HG02840 (cell line): ENCODE measurements at regions not wholly inside any gene's neighbourhood (a gene's known extent, or its start where the extent isn't known, plus 50 kb on each side); places are given as distances from the start of the nearest gene placed in this dataset.
"Not testable (repeated sequence)": the region's sequence is repeated elsewhere in the genome, so short reads cannot be mapped to it uniquely, and the experiment has no call there.

Experiments
- ATAC-seq: cut with Tn5 transposase; IDR thresholded peaks from one replicate; pipeline ENCODE4 v1.9.1; 2021; ENCODE audit warnings: mild to moderate bottlenecking, moderate library complexity, moderate number of reproducible peaks; ENCODE audit not compliant: unreplicated experiment, low FRiP score

DNA sequence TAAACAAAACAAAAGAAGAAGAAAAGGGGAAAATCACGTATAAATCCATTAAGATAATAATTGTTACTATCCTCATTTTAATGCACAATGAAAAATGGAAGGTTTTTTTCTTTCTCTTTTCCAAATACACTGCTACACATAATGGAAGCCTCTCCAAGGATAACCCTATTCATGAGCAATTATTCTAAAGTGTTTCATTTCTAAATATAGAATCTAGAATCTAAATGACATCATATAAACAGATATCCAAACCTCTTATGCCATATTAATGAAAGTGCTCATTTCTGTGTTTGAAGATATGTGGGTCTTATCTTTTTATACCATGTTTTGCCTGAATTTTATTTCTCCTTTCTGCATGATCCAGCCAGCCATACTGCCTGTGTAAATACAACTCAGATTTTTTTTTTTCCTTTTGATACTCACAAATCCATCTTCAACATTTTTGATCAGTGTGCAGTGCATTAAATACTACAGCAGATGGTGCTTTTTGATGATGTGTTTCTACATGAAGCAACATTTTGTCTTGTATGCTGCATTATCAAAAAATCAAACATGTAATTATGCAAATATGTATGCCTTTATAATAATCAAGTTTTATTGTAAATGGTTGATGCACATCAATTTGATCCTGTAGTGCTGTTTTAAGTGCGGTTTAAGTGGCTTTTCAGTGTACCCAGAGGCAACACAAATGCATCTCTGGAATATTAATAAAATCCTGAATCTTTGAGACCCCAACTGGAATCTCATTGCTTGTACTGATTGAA, 625.6 kb upstream of the PTBP2 start:
- no peak for ATAC-seq

DNA sequence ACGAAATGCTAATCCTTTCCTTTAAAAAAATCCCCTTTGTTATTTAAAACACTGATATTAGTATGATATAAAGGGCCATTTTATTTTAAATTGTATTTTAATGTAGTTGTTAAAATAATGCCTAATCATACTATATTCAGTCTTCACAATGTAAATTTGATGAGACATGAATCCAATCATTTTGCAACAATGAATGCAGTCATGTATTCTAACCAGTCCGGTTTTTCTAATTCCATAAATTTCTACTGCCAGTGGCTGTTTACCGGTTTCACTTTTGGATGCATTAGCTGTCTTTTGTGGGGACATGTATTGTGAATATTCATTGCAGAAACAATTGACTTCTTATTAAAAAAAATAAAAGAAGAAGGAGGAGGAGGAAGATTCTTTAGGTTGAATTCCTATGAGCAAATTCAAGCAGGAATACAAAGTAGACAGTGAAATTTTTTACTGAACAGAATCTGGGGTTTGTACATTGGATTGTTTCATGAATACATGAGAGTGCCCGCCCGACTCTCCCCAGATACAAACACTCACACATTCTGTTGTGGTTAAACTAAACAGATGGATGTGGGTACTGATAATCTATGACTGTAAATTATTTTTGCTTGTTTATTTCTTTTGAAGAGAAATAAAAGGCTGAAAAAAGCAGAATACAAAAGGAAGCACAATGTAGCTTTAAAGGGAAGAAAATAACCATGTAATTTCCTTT, 624.8 kb upstream of the PTBP2 start:
- no peak for ATAC-seq

DNA sequence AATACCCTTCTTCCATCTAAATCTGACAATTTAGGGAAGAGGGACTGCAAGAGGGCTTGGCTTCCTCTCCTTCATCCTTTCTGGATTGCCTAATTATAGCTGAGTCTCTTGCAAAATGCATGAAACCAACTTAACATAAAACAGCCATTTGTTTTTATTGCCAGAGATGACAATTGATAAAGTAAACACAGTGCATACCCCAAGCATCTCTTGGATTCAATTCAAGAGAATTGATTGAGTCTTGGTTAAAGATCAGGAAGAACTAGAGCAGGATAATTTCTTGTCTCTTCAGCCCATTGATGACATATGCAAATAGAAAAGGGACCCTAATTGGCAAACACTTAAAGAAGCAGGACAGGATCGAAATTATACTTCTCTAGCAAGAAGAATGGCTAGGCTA, 617.1 kb upstream of the PTBP2 start:
- no peak for ATAC-seq

DNA sequence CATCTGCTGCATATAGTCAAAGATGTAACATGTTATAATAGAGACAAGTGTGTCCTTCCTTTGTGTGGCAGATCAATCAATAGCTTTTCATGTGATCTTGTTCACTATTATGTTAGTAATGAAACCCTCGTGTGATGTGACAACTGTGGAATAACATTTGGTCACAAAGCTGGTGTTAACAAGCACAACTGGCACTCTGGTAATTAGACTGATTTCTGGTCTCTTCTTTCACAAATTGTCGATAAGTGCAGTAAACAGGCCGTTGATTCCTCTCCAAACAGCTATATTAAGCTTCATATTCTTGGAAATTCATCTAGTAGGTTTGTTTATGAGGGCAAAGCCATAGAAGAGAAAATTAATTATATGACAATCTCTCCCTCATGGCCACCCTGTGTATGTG, 616.7 kb upstream of the PTBP2 start:
- no peak for ATAC-seq

DNA sequence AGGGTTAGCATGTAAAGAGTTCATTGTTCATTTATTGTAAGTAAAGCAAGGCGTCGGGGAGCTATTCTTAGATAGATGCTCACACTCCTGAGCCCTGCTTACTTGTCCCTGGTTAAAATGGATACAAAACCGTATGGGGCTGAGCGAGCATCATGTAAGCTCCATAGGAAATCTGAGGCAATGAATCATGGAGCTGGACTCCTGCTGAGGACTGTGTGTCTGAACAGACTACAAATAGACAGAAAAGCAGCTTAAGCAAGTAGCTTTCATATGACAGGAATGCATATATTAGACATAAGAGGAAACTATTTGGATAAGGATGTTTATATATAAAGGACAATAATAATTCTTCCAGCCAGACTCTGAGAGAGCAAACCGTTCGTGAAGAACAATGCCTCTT, 604.9 kb upstream of the PTBP2 start:
- no peak for ATAC-seq

DNA sequence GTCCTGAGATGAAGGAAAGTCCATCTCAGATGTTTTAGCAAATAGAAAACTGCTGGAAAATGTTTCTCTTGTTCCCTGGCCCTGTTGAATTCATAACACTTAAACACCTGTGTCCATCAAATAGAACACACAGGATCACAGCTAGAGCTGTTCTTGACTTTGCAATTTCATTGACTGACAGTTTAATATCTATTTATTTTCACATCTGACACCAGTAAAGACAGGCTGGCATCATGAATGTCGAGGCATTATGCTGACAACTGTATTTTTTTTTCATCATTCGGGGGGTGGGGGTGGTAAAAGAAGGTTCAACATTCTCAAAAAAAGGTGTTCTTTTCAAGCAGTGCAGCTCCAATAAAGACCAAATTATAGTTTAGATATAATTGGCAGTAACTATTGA, 591.2 kb upstream of the PTBP2 start:
- no peak for ATAC-seq

DNA sequence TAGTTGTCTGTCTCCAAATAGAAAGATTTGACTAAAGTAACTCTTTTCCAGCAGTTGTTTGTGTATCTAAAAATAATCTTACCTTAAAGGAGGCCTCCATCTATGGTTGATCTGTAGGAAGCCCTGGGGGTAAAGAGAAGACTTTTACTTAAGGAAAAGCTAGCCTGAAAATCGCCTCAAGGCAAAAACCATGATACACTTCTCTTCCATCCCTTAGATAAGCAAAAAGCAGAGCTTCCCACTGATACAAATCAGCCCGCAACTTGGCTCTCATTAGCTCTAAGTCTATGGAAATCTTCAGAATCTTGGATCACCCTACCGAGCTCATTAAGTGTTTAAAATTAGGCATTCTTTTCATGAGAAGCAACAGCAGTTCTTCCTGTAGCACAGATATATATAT, 576.9 kb upstream of the PTBP2 start:
- no peak for ATAC-seq

DNA sequence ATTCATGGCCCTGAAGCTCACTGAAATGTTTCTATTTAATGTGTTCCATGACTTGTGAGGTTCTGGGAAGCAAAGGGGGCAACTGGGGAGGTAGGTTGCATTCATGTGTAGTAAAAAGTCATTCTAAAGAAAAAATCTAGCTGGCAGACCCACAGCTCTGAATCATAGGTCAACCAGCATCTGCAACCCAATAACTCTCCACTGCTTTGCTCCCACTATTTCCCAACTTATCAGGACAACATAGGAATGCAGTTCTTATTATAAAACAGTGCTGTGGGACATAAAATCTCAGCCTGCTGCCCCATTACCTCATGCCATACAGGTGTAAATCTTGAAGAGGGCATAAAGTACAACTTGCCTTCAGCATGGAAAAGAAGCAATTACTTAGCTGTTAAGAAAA, 576.1 kb upstream of the PTBP2 start:
- ATAC-seq, result no peak

DNA sequence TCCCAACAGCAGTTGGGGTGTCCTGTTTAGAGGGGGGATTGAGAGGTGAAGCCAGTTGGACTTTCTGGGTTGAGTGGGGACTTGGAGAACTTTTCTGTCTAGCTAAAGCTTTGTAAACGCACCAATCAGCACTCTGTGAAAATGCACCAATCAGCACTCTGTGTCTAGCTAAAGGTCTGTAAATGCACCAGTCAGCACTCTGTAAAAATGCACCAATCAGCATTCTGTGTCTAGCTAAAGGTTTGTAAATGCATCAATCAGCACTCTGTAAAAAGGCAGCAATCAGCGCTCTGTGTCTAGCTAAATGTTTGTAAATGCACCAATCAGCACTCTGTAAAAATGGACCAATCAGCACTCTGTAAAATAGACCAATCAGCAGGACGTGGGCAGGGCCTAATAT, 568.6 kb upstream of the PTBP2 start:
- ATAC-seq, result not testable (repeated sequence)

DNA sequence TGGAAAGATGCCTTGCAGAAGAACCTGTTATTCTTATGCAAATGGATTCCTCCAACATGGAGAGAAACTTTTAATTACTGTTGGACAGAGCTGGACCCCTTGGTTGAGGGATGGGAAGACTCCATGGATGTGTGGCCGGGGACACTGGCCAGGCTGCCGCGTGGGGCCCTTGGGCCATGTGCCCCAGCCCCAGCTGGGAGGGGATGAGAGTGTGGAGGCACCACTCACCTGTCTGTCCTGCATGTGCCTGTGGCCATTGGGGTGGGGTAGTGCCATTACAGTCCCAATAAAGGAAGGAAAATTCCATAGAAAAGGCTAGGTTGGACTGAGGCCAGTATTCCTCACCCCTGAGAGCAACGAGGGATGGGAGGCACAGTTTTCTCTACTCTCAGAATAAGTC, 564.5 kb upstream of the PTBP2 start:
- ATAC-seq, result no peak

DNA sequence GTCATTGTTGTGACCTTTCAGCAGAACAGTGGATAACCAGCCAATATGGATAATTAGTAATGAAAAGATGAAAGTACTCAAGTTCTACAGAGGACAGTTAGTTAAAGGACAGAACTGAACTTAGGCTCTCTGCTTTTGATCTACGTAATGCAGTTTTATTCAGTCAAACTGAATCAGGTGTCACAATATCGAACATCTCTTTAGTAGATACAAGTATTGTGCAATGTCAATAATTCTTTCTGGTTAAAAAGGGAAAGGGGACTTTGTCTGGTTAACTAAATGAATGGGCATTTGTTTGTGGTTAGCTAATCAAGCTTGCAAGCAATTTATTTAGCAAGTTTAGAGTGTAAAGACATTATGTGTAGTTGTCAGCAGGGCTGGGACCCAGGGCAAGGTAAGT, 562.2 kb upstream of the PTBP2 start:
- no peak for ATAC-seq

DNA sequence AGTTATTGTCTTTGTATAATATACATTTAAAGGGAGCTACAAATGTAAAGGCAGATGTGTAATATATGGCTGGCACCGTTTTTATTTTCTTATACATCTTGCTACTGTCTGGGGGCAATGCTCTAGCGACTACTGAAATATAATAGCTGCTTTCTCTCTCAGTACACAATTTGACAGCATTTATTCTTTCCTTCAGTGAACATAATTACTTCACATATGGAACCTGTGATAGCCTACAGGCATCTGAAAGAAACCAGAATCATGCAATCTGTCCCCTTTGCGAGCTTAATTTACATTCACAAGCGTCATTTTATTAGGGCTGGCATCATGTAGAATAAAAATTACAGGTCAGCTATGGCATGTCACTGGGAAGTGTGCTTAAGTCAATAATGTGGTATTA, 557.5 kb upstream of the PTBP2 start:
- no peak for ATAC-seq

DNA sequence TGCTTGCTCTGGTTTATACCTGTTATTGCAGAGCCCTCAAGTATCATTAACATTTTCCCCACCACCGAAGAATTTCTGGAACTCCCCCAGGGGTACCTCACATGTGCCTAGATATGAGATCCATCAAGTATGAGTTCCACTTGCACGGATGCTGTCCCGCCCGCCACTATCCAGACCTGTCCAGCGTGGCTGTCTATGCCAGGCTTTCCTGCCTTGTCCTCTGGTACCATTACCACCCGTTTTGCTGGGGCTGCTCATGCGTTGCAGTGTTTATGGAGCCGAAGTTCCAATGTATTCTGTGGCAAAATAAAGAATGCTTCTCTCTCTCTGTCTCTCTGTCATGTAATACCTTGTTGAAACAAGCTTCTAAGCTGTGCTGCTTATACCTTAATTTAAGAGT, 543.5 kb upstream of the PTBP2 start:
- no peak for ATAC-seq

DNA sequence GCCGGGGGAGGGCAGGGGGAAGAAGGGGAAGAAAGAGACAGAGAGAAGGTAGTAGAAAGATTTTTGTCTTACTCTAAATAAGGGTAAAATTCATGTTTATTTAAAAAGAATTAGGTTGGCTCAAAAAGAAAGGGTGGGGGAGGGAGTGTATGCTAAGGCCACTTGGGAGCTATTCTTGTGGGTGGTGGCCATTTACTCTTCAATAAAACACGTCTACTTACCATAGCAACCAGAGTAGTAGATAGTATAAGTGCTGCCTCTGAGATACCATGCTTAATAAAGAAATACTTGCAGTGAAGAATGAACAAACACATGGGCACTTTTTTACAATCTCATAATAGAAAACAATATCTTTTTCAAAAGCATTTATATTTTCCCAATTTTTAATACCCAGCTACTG, 538.1 kb upstream of the PTBP2 start:
- ATAC-seq, result no peak

DNA sequence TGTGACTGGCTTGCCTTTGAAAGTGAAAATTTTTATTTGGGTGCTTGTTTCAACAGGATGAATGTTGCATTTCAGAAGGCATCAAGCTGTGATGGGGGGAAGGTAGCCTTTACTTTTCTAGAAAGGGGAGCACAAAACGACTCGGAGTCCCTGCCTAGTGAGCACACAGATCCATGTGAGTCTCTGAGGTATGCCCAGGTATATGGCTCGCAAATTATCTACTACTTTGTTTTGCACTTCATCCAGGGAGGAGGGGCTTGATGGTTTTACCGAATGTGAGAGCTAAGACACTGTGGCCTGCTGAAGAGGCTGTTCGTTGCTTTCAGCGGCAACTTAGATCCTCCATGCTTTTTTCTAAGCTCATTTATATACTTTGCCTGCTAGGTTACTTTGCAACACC, 537.7 kb upstream of the PTBP2 start:
- no peak for ATAC-seq

DNA sequence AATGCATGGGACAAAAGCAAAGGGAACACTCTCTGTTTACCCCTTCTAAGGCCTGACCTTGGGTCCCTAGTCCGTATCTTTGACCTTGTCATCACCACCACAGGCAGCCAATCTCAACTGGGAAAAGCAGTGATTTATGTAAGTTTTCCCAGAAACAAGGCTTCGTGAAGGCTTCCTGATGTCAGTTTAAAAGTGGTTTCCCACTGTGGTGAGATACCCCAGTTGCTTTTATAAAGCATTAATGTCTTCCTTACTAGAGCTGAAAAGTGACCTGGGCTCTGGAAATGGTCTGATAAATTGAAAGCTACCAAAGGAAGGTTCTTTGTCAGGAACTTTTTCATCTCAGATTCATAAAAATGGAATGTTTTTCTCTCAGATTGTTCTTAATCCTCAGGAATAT, 536.4 kb upstream of the PTBP2 start:
- no peak for ATAC-seq

DNA sequence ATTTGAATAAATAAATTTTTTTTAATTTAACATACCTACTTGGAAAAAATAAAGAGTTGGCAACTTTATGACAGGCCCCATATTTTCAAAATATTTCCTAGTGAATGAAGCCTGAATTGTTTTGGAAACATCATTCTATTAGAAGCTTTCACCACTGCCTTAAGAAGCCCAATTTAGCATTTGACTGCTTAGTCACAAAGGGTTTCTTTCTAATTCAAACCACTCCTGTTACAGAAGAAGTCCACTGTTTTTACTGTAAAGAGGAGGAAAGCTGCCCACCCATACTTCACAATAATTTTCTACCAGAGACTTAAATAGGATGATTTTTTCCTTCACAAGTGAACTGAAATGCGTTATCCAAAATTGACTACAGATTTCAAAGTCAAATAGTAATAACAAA, 534.6 kb upstream of the PTBP2 start:
- no peak for ATAC-seq

DNA sequence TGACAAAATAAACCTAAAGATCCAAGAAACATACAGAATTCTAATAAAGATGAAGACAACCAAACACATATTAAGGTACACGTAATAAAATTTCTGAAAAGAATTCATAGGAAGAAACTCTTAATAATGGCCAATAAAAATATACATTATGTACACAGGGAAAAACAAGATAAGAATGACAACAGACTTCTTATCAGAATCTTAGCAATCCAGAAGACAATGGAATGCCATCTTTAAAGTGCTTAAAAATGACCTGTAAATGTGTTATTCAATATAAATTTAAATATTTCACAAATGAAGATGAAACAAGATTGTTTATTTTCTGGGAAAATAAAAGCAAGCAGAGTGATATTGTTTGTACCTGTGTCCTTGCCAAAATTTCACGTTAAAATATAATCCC, 530.4 kb upstream of the PTBP2 start:
- ATAC-seq, result no peak

DNA sequence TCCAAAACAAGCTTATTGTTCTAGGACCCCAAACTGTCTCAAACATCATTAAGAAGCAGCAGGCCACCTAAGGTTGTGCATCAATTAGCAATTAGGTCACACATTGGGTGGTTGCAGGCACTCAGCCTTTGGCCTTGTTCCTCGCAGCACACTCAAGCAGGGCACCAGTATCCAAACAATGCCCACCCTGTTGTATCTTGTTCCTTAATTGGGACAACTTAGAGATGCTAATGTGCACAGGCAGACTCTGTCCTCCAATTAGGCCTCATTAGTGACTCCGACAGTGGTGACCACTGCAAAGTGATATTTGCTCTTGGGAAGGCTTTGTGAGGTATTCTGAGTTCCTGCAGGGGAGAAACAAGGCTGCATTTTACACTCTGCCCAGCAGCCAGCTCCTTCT, 515.1 kb upstream of the PTBP2 start:
- no peak for ATAC-seq

DNA sequence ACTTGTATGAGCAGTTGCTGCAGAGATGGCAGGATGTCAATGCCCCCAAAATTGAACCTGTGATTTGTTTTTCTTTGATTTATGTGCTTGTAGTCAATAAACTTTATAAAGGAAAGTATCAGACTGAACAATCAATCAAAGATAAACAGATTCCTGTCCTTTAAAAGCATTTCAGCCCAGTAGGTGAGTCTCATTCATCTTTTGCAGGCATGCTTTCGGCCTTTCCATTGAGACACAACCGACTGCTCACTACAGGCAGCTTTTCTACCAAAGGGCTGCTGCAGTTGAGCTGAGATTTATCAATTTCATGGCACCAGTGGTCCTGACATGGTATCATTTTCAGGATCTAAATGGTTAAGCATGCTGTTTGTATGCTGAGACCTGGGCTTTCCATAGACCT, 513.6 kb upstream of the PTBP2 start:
- no peak for ATAC-seq

DNA sequence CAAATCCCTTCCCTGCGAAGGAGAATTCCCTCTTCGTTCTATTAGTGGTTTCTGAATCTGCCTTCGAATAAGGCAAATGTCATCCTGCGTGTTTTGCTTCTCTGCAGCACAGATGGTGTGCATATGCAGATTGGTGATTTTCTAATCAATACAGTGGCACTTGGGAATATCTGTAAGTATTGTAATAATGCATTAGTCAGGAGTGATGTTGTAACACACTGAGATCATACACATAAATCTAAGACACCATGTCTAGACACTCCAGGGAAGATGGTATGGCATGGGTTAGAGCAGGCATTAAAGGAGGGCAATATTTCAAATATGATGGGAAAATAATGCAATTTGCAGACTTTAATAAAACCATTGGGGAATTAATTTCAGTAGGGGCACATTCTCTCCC, 513.2 kb upstream of the PTBP2 start:
- ATAC-seq, result no peak

DNA sequence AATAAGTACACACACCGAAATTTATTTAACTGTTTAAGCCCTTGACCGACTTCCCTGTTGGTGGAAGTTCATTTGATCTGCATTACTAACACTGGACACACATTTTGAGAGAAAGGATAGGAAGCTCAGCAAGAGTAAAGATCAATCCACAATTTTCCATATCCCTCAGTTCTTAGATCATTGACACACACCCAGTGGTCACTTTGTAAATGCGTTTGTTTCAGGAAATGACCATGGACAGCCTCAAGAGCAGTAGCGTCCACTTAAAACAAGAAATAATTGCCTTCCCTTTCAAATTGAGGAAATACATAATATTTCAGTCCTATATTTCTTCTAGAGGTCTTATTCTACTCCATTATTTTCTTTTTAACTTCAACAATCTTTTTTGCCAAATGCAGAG, 511.5 kb upstream of the PTBP2 start:
- no peak for ATAC-seq
